C4-2B (cell line): ENCODE measurements at regions not wholly inside any gene's neighbourhood (a gene's known extent, or its start where the extent isn't known, plus 50 kb on each side); places are given as distances from the start of the nearest gene placed in this dataset.

ENCODE experiments used
- ZFX ChIP-seq: fragments of 450-650 bp; IDR thresholded peaks from 2 replicates; pipeline ENCODE4 v1.6.1; 2017
- TF ChIP-seq, protein P1 (sequence below): fragments of 450-650 bp; conservative IDR thresholded peaks from 2 replicates; pipeline ENCODE4 v1.5.1; 2017; ENCODE audit warnings: mild to moderate bottlenecking

DNA sequence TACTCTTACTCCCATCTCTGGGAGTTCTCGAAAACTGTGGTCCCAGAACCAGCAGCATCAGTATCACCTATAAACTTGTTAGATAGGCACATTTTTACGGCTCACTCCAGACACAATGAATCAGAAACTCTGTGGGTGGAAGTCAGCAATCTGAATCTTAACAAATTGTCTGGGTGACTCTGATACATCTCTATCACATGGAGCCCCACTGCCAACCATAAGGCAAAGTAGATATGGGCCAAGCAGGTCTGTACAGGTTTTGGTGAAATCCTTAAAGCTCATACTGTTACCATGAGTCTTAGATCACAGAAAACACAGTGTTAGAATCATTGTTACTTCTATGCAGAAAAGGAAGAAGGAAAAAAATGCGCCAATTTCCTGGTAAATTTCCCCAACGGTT, 122.5 kb upstream of the HCCS start:
- TF ChIP-seq, protein P1, sequence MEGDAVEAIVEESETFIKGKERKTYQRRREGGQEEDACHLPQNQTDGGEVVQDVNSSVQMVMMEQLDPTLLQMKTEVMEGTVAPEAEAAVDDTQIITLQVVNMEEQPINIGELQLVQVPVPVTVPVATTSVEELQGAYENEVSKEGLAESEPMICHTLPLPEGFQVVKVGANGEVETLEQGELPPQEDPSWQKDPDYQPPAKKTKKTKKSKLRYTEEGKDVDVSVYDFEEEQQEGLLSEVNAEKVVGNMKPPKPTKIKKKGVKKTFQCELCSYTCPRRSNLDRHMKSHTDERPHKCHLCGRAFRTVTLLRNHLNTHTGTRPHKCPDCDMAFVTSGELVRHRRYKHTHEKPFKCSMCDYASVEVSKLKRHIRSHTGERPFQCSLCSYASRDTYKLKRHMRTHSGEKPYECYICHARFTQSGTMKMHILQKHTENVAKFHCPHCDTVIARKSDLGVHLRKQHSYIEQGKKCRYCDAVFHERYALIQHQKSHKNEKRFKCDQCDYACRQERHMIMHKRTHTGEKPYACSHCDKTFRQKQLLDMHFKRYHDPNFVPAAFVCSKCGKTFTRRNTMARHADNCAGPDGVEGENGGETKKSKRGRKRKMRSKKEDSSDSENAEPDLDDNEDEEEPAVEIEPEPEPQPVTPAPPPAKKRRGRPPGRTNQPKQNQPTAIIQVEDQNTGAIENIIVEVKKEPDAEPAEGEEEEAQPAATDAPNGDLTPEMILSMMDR: no peak
- no peak for TF ChIP-seq ZFX
